ENCODE measurements at regions not wholly inside any gene's neighbourhood (a gene's known extent, or its start where the extent isn't known, plus 50 kb on each side); places are given as distances from the start of the nearest gene placed in this dataset.

DNA sequence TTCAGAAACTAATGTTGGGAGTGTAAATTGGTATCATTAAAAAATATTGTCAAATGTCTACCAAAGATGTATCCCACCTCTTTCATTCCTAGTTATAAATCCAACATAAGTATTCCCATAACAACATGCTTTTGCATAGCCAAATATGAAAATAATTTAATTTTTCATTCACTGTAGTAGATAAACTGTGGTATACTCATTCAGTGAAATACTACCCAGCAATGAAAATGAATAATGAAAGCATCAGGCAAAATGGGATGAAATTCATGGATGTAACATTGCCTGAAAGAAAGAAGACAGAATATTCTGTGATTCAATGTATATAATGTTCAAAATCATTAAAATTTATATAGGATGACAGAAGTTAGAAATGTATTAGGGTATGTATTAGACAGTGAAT is 629.0 kb upstream of the MBL2 start:
- TF ChIP-seq, protein P1, sequence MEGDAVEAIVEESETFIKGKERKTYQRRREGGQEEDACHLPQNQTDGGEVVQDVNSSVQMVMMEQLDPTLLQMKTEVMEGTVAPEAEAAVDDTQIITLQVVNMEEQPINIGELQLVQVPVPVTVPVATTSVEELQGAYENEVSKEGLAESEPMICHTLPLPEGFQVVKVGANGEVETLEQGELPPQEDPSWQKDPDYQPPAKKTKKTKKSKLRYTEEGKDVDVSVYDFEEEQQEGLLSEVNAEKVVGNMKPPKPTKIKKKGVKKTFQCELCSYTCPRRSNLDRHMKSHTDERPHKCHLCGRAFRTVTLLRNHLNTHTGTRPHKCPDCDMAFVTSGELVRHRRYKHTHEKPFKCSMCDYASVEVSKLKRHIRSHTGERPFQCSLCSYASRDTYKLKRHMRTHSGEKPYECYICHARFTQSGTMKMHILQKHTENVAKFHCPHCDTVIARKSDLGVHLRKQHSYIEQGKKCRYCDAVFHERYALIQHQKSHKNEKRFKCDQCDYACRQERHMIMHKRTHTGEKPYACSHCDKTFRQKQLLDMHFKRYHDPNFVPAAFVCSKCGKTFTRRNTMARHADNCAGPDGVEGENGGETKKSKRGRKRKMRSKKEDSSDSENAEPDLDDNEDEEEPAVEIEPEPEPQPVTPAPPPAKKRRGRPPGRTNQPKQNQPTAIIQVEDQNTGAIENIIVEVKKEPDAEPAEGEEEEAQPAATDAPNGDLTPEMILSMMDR (IDR thresholded peaks at IDR 0.05; ENCODE audit: low read depth, low read length): no peak
- no peak overlapping the region for H3K4me3 ChIP-seq (ENCODE audit: low read depth, low read length)

DNA sequence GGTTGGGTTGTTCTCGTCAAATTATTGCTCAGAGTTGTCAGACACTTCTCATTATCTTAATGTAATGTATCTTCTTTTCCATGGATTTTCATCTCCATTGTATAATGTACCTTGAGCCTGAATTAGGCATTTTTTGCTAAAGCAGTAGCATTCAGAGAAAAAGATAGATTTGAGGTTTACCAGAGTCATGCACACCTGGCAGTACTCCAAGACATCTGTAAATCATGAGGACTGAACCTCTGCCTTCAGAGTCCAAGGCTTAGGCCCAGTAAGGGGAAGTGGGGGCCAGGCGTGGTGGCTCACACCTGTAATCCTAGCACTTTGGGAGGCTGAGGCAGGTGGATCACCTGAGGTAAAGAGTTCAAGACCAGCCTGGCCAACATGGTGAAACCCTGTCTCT is 624.3 kb upstream of the MBL2 start:
- TF ChIP-seq, protein P1 (IDR thresholded peaks at IDR 0.05; ENCODE audit: low read depth, low read length): no peak

DNA sequence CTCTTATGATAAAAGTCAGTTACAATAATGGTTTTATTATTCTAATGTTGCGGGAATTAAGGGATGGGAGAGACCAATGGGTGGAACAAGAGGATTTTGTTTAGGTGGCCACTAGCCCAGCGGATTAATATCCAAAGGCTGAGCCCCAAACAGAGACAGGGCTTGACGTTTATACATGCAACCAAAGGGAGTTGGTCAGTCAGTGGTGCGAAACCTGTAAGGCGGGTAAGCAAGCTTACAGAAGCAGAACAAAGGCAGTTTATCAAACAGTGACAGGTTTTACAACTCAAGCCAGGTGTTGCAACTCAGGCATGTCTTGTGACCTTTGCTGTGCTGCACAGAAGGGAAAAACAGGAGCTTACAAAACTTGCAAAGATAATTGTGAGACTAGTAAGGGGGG is 622.9 kb upstream of the MBL2 start:
- no peak overlapping the region for H3K4me3 ChIP-seq (ENCODE audit: low read depth, low read length)
- TF ChIP-seq, protein P1 (IDR thresholded peaks at IDR 0.05; ENCODE audit: low read depth, low read length): no peak

More for the DNA sequence above, 624.3 kb upstream of the MBL2 start:
- no peak overlapping the region for H3K4me3 ChIP-seq (ENCODE audit: low read depth, low read length)

DNA sequence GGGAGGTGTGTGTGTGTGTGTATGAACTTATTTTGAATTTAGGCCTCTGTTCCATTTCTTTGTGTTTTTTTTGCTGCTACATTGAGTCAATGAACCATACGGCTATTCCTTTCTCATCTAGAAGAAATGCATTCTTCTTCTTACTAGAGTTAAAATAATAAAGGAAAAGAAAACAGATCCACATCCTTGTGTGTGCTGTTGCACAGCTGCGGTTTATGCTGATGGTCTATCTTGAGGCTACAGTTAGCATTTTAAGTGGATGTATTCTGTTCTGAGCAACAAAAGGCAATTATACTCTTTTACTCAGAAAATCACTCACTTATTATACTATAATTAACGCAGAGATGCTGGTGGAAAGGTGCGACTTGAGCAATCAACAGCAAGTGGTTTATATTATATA is 615.0 kb upstream of the MBL2 start:
- no peak overlapping the region for H3K4me3 ChIP-seq (ENCODE audit: low read depth, low read length)
- TF ChIP-seq, protein P1 (IDR thresholded peaks at IDR 0.05; ENCODE audit: low read depth, low read length): no peak

DNA sequence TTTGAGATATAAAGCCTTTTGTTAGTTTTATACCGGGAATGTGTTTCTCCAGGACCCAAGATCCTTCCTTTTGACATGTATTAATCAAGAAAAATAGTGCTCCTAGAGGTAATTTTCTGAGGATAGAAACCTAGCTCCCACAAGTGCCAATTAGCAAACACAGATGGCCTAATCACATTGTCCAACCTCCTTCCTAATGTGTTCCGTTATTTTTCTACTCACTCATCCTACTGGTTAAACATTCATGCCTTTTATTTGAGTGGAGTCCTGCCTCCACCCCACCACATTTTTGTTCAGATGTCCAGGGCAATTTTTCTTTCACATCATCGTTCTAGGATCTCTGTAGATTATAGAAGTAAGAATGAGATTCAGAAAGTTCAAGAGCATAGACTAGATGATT is 610.0 kb upstream of the MBL2 start:
- TF ChIP-seq, protein P1 (IDR thresholded peaks at IDR 0.05; ENCODE audit: low read depth, low read length): no peak

DNA sequence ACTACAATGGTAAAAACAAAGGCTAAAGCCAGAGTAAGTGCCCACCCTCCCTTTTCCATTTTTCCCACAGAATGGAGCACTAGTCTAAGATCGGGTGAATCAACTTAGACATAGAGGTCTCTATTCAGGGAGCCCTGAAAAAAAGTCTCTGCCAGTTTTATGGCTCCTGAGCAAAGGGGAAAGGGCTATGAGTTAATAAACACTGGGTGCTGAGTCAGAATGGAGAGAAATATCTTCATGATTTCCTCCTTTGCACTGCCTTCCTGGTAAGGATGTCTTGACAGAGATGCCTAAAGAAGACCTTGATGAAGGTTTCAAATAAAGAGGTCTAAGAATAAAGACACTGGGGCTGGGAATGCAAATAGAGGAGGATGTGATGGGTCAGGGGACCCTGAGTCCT is 607.4 kb upstream of the MBL2 start:
- TF ChIP-seq, protein P1 (IDR thresholded peaks at IDR 0.05; ENCODE audit: low read depth, low read length): no peak
- H3K4me3 ChIP-seq (ENCODE audit: low read depth, low read length): no peak overlapping the region

More for the DNA sequence above, 610.0 kb upstream of the MBL2 start:
- no peak overlapping the region for H3K4me3 ChIP-seq (ENCODE audit: low read depth, low read length)

DNA sequence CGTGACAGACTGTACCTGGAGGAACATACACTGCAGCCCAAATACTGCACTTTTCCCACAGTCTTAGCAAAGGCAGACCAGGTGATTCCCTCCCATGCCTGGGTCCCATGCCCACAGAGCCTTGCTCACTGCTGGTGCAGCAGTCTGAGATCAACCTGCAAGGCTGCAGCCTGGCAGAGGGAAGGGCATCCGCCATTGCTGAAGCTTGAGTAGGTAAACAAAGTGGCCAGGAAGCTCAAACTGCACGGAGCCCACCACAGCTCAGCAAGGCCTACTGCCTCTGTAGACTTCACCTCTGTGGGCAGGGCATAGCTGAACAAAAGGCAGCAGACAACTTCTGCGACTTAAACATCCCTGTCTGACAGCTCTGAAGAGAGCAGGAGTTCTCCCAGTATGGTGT is 597.8 kb upstream of the MBL2 start:
- H3K4me3 ChIP-seq (ENCODE audit: low read depth, low read length): no peak overlapping the region
- TF ChIP-seq, protein P1 (IDR thresholded peaks at IDR 0.05; ENCODE audit: low read depth, low read length): no peak
